Tibial artery (tissue), 4 donors: ENCODE measurements at regions not wholly inside any gene's neighbourhood (a gene's known extent, or its start where the extent isn't known, plus 50 kb on each side); places are given as distances from the start of the nearest gene placed in this dataset.
"Not testable (repeated sequence)": the region's sequence is repeated elsewhere in the genome, so short reads cannot be mapped to it uniquely, and the experiment has no call there.

Experiments
- DNase-seq, 2 donors: peaks; one replicate each; pipeline ENCODE4 v3.0.0-alpha.2; 2019
- H3K27ac ChIP-seq, 2 donors: fragments of 200-600 bp; sonication (generic) in 1 of 2; 1 replicate in 1 of 2; 2 replicates in 1 of 2; pipeline ENCODE4 v1.5.1; 2018 to 2019; ENCODE audit warnings: mild to moderate bottlenecking in 1 of 2
- H3K27me3 ChIP-seq, 2 donors: fragments of 200-600 bp; sonication (generic) in 1 of 2; one replicate each; pipeline versions ENCODE4 v1.5.1 to v1.6.0; 2016 to 2019
- H3K36me3 ChIP-seq, 3 donors: fragments of 200-600 bp; sonication (generic) in 2 of 3; one replicate each; pipeline ENCODE4 v1.5.1; 2016 to 2019; ENCODE audit warnings: mild to moderate bottlenecking in 2 of 3
- H3K4me1 ChIP-seq, 4 donors: fragments of 200-600 bp; sonication (generic) in 2 of 4; 1 replicate in 3 of 4; 2 replicates in 1 of 4; pipeline ENCODE4 v1.5.1; 2016 to 2019
- H3K4me3 ChIP-seq, 2 donors: fragments of 200-600 bp; sonication (generic) in 1 of 2; 1 replicate in 1 of 2; 2 replicates in 1 of 2; pipeline ENCODE4 v1.5.1; 2018 to 2019; ENCODE audit warnings: mild to moderate bottlenecking in 2 of 2
- H3K9me3 ChIP-seq, 3 donors: fragments of 200-600 bp; sonication (generic) in 1 of 3; one replicate each; pipeline ENCODE4 v1.5.1; 2016 to 2019
- intact Hi-C: fragments of 100-400 bp; cut with DNase I; formaldehyde crosslinking; loops from one replicate; pipeline ENCODE4 v1.15.0; 2023; ENCODE audit warnings: low total_unique reads
- TF ChIP-seq, protein P1 (sequence below), 2 experiments: fragments of 200-600 bp in 1 of 2; fragments of 450-650 bp in 1 of 2; IDR thresholded peaks; one replicate each; pipeline ENCODE4 v1.5.1; 2017 to 2019; ENCODE audit warnings: antibody characterized with exemption in 2 of 2, mild to moderate bottlenecking in 1 of 2, moderate library complexity in 1 of 2

DNA sequence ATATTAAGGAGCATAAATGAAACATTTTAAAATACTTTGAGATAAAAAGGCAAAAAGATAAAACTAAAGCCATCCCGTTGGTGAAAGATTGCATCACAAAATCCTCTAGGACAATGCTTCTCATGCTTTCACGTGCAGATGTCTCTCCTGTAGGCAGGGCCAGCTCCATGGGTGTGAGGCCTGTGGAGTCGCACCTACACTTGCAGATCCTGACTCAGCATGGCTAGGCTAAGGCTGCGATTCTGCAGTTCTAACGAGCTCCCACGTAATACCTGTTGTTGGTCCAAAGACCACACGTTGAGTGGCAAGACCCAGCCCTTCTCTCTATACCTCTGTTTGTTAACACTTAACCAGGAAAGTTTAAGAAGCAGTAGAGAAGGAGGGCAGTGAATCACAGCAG is 62.1 kb upstream of the CAPRIN1 start:
- no peak for DNase-seq
- Histone ChIP-seq H3K36me3 (no peaks in the 10 kb centered on the region), H3K9me3 (no peaks in the 10 kb centered on the region), H3K4me1 (no peaks in the 10 kb centered on the region), H3K27me3 (no peaks in the 10 kb centered on the region), H3K4me3 (no peak overlapping the region), H3K27ac (no peak overlapping the region)
- TF ChIP-seq, protein P1, sequence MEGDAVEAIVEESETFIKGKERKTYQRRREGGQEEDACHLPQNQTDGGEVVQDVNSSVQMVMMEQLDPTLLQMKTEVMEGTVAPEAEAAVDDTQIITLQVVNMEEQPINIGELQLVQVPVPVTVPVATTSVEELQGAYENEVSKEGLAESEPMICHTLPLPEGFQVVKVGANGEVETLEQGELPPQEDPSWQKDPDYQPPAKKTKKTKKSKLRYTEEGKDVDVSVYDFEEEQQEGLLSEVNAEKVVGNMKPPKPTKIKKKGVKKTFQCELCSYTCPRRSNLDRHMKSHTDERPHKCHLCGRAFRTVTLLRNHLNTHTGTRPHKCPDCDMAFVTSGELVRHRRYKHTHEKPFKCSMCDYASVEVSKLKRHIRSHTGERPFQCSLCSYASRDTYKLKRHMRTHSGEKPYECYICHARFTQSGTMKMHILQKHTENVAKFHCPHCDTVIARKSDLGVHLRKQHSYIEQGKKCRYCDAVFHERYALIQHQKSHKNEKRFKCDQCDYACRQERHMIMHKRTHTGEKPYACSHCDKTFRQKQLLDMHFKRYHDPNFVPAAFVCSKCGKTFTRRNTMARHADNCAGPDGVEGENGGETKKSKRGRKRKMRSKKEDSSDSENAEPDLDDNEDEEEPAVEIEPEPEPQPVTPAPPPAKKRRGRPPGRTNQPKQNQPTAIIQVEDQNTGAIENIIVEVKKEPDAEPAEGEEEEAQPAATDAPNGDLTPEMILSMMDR (IDR thresholded peaks at IDR 0.05) = no peak
- intact Hi-C loops = no loop called here

DNA sequence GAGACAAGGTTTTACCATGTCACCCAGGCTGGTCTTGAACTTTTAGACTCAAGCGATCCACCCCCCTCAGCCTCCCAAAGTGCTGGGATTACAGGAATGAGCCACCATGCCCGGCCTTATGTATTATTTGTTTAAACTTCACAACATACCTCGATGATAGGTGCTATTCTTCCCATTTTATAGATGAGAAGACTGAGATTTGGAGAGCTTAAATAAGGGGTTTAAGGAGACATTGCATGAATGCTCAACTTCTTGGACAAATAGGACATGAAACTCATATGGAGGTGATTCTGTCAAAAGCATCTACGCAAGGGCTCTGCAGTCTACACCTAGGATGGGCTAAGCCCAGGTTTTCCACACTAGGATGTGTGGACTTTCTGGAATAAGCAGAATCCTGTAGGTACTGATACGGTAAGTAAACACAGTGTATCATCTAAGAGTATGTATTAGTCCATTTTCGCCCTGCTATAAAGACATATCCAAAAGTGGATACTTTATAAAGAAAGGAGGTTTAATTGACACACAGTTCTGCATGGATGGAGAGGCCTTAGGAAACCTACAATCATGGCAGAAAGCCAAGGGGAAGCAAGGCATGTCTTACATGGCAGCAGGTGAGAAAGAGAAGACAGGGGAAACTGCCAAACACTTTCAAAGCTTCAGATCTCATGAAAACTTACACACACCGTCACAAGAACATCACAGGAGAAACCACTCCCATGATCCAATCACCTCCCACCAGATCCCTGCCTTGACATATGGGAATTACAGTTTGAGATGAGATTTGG is 62.8 kb upstream of the CAPRIN1 start:
- no peak overlapping the region for H3K4me3 ChIP-seq
- H3K27ac ChIP-seq = no peak overlapping the region
- H3K27me3 ChIP-seq = no peaks in the 10 kb centered on the region
- H3K4me1 ChIP-seq = no peaks in the 10 kb centered on the region
- no peaks in the 10 kb centered on the region for H3K36me3 ChIP-seq
- intact Hi-C loops = no loop called here
- DNase-seq = no peak
- H3K9me3 ChIP-seq = no peaks in the 10 kb centered on the region
- TF ChIP-seq, protein P1 (IDR thresholded peaks at IDR 0.05) = no peak

DNA sequence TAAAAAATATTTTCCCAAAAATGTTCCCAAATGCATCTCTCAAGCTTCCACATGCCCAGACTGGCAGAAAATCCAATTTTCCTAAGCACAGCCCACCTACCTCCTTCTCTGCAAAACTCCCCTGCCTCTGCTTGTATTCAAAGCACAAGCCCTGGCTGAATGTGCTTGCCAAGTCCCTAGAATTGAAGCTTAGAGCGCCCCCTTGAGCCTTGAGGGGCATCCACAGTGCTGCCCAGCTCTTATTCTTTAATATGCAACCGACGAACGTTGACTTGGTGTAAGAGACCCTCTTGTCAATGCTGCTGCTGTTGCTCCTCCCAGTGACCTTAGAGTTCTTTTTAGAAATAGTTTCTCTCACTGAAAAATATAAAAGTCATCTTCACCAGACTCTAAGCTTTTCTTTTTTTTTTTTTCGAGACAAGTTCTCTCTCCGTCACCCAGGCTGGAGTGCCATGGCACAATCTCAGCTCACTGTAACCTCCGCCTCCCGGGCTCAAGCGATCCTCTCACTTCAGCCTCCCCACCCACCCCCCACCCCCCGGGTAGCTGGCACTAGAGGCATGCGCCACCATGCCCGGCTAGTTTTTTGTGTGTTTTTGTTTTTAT is 63.5 kb upstream of the CAPRIN1 start:
- Histone ChIP-seq H3K36me3 (no peaks in the 10 kb centered on the region), H3K27ac (no peak overlapping the region), H3K9me3 (no peaks in the 10 kb centered on the region), H3K27me3 (no peaks in the 10 kb centered on the region), H3K4me3 (no peak overlapping the region), H3K4me1 (no peaks in the 10 kb centered on the region)
- TF ChIP-seq, protein P1 (IDR thresholded peaks at IDR 0.05) = peak; percentile 53 to 59
- DNase-seq = peak; percentile 66 to 76
- intact Hi-C loops = no loop called here

DNA sequence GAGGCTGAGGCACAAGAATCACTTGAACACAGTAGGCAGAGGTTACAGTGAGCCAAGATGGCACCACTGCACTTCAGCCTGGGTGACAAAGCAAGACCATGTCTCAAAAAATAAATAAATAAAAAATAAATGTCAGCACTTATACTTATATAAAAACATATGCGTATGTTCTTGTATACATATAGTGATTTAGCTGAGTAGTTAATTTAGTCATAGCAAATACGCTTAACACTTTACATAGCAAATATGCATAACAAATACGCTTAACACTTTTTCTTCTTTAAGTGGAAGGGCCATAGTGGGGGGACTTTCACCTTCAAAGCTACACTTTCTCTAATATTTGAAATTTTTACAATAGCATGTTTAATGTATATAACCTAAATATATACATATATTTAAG is 64.0 kb upstream of the CAPRIN1 start:
- Histone ChIP-seq H3K9me3 (no peaks in the 10 kb centered on the region), H3K4me3 (no peak overlapping the region), H3K4me1 (no peaks in the 10 kb centered on the region), H3K27me3 (no peaks in the 10 kb centered on the region), H3K27ac (no peak overlapping the region), H3K36me3 (no peaks in the 10 kb centered on the region)
- TF ChIP-seq, protein P1 (IDR thresholded peaks at IDR 0.05) = no peak
- intact Hi-C loops = no loop called here
- DNase-seq = no peak

DNA sequence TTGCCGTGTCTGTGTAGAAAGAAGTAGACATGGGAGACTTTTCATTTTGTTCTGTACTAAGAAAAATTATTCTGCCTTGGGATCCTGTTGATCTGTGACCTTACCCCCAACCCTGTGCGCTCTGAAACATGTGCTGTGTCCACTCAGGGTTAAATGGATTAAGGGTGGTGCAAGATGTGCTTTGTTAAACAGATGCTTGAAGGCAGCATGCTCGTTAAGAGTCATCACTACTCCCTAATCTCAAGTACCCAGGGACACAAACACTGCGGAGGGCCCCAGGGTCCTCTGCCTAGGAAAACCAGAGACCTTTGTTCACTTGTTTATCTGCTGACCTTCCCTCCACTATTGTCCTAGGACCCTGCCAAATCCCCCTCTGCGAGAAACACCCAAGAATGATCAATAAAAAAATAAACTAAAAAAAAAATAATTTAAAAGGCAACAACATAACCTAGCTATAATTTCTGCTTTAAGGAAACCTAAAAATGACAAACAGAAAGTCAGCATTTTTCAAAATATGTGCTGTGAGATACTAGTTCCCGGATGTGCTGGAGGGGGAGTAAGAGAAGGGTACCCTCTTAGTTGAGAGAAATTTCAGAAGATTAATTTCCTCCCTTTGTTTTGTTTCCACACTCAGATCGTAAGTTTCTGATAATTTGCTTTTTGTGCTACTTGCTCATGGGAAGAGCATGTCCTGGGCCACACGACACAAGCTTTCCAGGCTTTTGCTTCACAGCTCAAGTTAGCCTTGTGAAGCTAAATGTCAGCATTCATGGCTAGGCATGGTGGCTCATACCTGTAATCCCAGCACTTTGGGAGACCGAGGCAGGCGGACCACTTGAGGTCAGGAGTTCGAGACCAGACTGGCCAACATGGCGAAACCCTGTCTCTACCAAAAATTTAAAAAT is 64.7 kb upstream of the CAPRIN1 start:
- H3K27me3 ChIP-seq, H3K36me3 ChIP-seq, H3K4me1 ChIP-seq, H3K4me3 ChIP-seq, H3K9me3 ChIP-seq, H3K27ac ChIP-seq, intact Hi-C loops, DNase-seq: not testable (repeated sequence)
